ENCODE measurements at regions not wholly inside any gene's neighbourhood (a gene's known extent, or its start where the extent isn't known, plus 50 kb on each side); places are given as distances from the start of the nearest gene placed in this dataset.
A peak's percentile ranks its signal among the peaks of the same experiment; 100 is the strongest.

GRCh38 chr7:7090460-7090859 is 91.9 kb upstream of the C1GALT1 start:
- DNase-seq (ENCODE audit: low read depth): no peak
- no peak for TF ChIP-seq CTCF (IDR thresholded peaks at IDR 0.05; ENCODE audit: low read length, missing control alignments)
- H3K4me3 ChIP-seq (replicated peaks; ENCODE audit: low read depth, low read length): no peak overlapping the region

- TF ChIP-seq CTCF (IDR thresholded peaks at IDR 0.05; ENCODE audit: low read length, missing control alignments): no peak
- DNase-seq (ENCODE audit: low read depth): no peak
- no peak overlapping the region for H3K4me3 ChIP-seq (replicated peaks; ENCODE audit: low read depth, low read length)
These were observed 84.0 kb upstream of the C1GALT1 start for GRCh38 chr7:7098280-7098818.

GRCh38 chr7:7099584-7100014 is 82.7 kb upstream of the C1GALT1 start:
- no peak overlapping the region for H3K4me3 ChIP-seq (replicated peaks; ENCODE audit: low read depth, low read length)
- DNase-seq (ENCODE audit: low read depth): peak; percentile 96
- TF ChIP-seq CTCF (IDR thresholded peaks at IDR 0.05; ENCODE audit: low read length, missing control alignments): no peak

- no peak overlapping the region for H3K4me3 ChIP-seq (replicated peaks; ENCODE audit: low read depth, low read length)
- DNase-seq (ENCODE audit: low read depth): no peak
These were observed 81.9 kb upstream of the C1GALT1 start for GRCh38 chr7:7100432-7100849.

GRCh38 chr7:7102906-7103305 is 79.4 kb upstream of the C1GALT1 start:
- TF ChIP-seq CTCF (IDR thresholded peaks at IDR 0.05; ENCODE audit: low read length, missing control alignments): no peak
- H3K4me3 ChIP-seq (replicated peaks; ENCODE audit: low read depth, low read length): no peak overlapping the region
- DNase-seq (ENCODE audit: low read depth): no peak

More at GRCh38 chr7:7100432-7100849, 81.9 kb upstream of the C1GALT1 start:
- no peak for TF ChIP-seq CTCF (IDR thresholded peaks at IDR 0.05; ENCODE audit: low read length, missing control alignments)

- peak; percentile 85 for DNase-seq (ENCODE audit: low read depth)
- TF ChIP-seq CTCF (IDR thresholded peaks at IDR 0.05; ENCODE audit: low read length, missing control alignments): peak; percentile 61
- H3K4me3 ChIP-seq (replicated peaks; ENCODE audit: low read depth, low read length): no peak overlapping the region
These were observed 78.7 kb upstream of the C1GALT1 start for GRCh38 chr7:7103343-7104313.

Measured in fibroblast of pulmonary artery (primary cell).